HG03280 (cell line): ENCODE measurements at regions not wholly inside any gene's neighbourhood (a gene's known extent, or its start where the extent isn't known, plus 50 kb on each side); places are given as distances from the start of the nearest gene placed in this dataset.
"Not testable (repeated sequence)": the region's sequence is repeated elsewhere in the genome, so short reads cannot be mapped to it uniquely, and the experiment has no call there.

Experiments used
- ATAC-seq: cut with Tn5 transposase; IDR thresholded peaks from one replicate; pipeline ENCODE4 v1.9.1; 2021; ENCODE audit warnings: mild to moderate bottlenecking, moderate library complexity; ENCODE audit not compliant: unreplicated experiment

DNA sequence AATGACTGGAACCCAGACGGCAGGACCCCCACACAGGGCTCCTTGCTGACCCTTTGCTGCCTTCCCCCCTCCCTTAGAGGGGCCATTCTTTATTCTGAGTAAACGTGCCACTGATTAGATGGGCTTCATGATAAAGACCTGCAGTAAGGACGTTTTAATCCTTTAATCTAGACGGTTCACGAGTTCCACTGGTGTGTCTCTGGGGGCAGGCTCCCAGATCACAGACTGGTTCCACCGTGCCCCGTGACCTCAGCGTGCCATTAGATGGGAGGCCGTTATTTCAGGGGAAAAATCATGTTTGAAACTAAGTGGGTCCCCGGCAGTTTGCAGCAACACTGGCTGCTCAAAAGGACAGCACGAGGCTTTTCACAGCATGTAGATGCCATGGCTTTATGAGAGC, 246.9 kb upstream of the PLGLB2 start:
- not testable (repeated sequence) for ATAC-seq

GRCh38 chr2:87502948-87503347, 244.9 kb upstream of the PLGLB2 start:
- not testable (repeated sequence) for ATAC-seq

GRCh38 chr2:87505239-87505638, 242.6 kb upstream of the PLGLB2 start:
- ATAC-seq, result not testable (repeated sequence)

DNA sequence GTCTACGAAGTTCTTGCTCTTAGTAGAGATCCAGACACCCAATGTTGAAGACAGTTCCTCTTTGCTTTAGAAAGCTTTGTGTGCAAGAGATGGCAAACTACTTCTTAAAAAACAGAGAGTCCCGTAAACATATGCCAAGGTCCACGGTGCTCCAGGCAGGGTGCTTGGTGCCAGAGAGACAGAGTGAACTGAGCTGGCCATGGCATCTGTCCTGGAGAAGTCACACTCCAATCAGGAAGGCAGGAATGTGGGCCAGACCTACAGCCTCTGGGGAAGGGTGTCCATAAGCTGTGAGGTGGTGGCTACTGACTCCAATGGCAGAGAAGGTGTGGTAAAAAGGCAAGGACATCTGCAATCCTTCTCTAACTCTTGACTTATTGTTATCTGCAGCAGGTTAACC, 242.0 kb upstream of the PLGLB2 start:
- not testable (repeated sequence) for ATAC-seq

DNA sequence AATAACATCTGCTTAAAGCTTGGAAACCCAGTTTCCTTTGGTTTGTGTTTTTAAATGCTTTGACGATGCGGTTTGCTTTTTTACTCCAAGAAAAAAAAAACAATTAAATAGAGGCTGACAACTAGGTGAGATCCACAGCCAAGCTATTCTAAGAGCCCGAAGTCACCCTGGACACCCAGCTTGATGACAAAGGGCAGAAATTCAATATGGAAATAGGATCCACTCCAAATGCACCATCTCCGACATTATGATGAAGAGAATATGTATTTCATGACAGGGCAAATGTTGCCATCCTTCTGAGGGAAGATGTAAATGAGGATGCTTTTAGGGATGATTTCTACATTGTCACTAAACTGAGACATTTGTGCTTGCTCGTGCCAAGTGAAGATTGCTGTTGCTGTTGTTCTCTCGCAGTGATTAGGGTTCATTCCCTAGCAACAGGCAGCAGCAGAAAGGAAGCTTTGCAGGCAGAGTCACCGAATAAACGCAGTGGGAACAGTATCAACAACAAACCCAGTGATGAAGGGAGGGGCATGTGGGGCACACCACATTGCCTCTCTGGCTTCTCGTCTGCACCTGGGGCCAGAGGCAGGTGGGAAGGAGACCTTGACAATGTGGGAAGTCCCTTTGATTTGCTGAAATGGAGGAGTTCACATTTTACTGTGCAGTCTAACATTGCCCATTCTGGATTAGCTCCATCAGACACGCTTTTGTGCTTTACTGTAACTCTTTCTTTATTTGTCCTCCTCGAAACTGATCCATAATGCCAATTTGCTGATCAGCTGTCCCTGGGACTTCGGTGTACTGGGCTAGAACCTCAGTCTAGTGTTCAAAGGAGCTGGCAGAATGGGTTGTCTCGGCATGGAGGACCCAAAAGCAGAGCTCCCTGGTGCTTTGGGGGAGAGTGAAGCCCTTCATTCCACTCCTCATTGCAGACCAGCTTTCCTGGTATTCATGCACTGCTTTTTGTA, 240.2 kb upstream of the PLGLB2 start:
- not testable (repeated sequence) for ATAC-seq

GRCh38 chr2:87511195-87511778, 236.6 kb upstream of the PLGLB2 start:
- ATAC-seq, result not testable (repeated sequence)

DNA sequence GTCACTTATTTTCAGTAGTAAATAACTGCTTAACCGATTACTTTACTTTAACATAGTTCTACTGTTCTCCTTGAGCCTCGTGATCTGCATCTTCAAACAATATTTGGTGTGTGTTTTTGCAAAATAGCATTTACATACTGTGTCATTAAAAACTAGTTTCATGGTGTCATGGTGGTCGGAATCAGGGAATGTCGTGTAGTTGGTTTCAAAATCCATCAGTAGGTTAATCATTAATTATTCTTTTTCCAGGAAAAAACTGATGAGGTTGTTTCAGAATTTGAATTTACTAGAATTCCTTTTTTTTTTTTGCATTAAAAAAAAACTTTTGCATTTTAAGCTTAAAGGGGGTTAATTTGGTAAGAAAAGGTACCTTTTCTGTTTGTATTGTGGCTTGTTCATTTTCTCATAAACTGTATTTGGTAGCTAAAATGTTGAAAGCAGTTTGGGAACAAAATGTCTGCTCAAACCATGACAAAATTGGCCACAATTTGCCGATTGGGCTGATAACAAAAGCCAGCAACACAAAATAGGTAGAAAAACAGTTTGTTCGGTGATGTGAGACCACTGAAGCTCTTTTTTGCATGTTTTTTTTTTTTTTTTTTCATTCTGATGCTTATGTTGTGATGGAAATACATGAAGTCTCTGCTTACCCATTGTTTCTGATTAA, 234.9 kb upstream of the PLGLB2 start:
- not testable (repeated sequence) for ATAC-seq

DNA sequence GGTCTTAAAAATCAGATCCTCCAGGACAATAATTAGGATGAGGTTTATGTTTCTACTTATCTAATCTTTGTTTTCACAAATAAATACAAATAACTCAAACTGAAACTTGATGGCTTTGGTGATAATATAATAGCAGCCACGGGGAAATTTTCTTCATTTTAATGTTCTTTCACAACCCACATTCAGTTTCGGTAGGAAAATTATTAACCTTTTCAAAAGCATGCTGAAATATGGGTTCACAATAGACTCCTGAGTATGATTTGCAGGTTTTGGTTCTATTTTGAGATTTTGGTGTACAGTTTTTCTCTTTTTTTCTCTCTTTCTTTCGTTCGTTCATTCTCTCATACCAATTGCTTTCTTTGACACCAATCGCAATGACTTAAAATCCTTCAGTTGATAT, 233.9 kb upstream of the PLGLB2 start:
- peak; percentile 40 for ATAC-seq

DNA sequence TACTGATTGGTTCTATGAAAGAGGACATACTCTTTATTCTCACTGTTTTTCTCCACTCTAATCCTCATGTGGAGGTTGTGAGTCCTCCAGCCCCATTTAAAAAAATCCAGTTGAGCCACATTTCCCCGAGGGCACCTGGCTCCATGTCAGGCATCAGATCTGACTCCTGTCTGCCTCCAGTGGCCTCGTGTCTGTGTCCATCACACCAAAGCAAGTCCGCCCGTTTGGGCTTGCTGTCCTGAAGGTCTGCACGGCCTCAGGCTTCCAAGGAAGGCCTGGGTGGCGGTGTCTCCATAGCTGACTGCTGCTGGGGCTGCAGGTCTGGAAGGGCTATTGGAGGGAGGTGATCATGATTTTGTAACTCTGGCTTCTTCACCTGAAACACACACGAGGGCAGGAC, 233.4 kb upstream of the PLGLB2 start:
- not testable (repeated sequence) for ATAC-seq

DNA sequence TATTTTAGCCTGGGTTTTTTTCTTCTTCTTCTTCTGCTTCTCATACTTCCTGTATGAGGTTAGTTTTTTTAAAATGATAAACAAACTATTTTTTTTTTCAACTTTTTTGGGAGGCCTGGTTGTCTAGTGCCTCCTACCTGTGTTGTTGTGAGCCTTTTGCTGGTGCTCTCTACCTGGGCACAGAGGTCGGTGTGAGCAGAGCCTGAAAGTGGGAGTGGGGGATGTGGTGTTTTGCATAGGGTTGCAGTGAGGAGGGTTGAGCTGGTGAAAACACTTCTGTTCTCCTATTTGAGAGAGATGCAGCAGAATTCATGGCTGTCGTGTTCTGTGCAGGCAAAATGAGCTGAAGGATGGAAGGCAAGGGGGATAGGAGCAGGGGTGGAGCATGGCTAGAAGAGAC, 232.7 kb upstream of the PLGLB2 start:
- not testable (repeated sequence) for ATAC-seq

GRCh38 chr2:87515875-87516274, 232.0 kb upstream of the PLGLB2 start:
- not testable (repeated sequence) for ATAC-seq

DNA sequence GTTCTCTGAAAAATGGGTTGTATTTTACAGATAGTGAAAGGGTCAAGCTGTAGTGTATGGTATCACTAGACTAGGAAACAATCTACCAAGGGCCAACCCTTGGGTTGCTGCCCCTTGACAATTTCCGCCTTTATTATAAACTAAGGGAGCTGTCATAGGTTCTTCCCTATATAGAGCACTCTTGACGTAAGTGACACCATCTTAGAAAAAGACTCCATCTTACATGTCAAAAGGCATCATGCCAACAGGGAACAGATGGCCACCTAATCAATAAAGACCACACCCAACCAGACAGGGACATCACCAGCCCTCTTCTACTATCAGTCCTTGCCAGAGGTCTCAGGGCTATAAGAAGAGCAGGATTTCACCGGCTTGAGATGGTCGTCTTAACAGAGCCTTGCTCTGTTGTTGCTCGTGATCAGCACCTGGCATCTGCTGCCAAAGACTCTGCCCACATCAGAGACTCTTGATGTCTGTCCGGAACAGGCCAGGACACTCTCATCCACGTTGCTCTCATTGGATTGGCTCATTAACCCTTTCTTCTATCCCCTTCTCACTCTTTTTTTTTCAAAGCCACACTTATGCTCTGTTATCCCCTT, 231.4 kb upstream of the PLGLB2 start:
- ATAC-seq, result not testable (repeated sequence)

GRCh38 chr2:87517438-87517837, 230.4 kb upstream of the PLGLB2 start:
- ATAC-seq, result peak; percentile 34

DNA sequence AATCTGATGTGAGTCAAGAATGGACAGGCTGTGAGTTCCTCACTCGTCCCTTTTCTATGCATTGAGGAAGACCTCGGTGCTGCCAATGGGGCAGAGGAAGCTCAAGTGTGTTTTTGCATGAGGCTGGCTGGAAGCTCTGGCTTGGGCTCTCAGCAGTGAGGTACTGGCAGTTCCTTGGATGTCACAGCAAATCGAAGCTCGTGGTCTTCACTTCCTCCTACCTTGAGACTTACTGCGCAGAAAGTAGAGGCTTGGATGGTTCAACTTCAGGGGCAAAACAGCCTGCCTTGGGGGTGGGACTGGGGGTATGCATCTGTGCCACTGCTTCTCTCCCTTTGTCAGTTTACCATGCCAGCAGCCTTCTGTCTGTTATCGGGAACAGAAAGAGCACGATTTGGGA, 229.8 kb upstream of the PLGLB2 start:
- ATAC-seq, result not testable (repeated sequence)

DNA sequence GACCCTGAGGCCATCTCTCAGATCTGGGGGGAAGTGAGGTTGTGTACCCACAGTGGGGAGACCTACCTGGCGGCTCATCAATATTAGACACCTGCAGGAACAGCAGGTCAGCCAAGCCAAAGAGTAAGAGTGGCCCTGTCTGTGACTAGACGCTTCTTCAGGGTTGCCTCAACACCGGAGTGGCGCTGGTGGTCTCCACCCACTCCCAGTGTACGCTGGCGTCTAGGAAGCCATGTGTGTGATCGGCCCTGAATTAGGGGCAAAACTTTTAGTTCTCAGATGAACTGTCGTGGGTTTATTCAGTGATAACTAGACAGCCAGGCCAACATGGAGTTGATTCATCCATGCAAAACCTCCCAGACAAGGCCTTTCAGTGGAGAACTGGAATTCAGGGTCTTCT, 229.3 kb upstream of the PLGLB2 start:
- not testable (repeated sequence) for ATAC-seq

GRCh38 chr2:87519158-87520011, 228.5 kb upstream of the PLGLB2 start:
- ATAC-seq, result not testable (repeated sequence)

DNA sequence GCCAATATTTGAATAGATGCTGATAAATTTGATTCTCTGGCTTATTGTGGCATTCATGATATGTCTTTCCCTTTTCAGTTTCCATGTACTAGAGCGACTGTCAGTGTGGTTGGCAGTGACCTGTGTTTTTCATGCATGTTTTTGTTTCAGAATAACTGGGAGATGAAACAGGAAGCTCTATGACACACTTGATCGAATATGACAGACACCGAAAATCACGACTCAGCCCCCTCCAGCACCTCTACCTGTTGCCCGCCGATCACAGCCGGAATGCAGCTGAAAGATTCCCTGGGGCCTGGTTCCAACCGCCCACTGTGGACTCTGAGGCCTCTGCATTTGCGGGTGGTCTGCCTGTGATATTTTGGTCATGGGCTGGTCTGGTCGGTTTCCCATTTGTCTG, 226.8 kb upstream of the PLGLB2 start:
- peak; percentile 44 for ATAC-seq

- ATAC-seq, result not testable (repeated sequence)
These were observed 226.4 kb upstream of the PLGLB2 start for GRCh38 chr2:87521489-87521888.

DNA sequence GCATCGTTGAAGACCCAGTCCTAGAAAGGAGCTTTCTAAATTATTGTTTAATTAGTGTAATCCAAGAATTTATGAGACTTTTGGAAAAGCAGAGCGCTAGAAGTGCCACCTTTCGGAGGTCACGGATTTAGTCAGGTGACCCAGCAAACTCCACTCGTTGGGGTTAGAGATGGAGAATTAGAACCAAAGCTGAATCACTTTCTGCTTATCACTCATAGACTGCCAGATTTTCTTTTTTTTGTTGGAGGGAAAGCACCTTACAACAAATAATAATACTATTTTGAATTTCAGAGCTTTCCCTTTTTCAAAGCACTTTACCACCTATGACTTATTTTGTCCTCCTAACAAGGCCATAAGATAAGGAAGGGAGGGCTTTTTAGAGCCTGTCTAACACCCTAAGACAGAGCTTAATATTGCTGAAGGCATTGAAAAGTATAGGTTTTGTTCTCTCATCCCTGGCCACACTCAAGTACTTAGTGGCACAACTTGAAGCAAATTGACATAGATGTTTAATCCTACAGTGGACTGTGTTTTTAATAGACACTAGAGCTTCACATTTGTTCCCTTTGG, 223.2 kb upstream of the PLGLB2 start:
- ATAC-seq, result not testable (repeated sequence)

DNA sequence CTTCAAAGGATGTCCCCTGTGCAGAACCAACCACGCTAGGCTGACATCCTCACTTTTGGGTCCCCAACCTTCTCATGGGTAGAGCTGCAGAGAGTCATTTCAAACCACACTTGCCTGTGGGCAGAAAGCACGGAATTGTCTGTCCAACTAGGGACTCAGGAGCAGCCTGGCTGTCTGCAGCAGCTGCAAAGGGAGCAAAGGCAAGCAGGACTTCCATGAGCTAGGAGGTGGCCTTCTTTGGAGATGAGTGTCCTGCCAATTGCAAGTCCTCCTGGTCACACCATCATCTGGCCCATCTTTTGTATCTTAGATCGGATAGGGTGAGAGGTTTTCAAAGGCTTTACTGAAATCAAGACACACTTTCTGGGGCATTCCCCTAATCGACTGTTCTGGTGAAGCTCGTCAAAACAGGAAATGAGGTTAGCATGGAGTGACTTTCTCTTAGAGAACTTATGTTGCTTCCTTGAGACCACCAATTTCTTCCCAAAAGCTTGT, 222.3 kb upstream of the PLGLB2 start:
- ATAC-seq, result not testable (repeated sequence)
